ENCODE measurements at regions not wholly inside any gene's neighbourhood (a gene's known extent, or its start where the extent isn't known, plus 50 kb on each side); places are given as distances from the start of the nearest gene placed in this dataset.
A peak's percentile ranks its signal among the peaks of the same experiment; 100 is the strongest.
"Not testable (repeated sequence)": the region's sequence is repeated elsewhere in the genome, so short reads cannot be mapped to it uniquely, and the experiment has no call there.

DNA sequence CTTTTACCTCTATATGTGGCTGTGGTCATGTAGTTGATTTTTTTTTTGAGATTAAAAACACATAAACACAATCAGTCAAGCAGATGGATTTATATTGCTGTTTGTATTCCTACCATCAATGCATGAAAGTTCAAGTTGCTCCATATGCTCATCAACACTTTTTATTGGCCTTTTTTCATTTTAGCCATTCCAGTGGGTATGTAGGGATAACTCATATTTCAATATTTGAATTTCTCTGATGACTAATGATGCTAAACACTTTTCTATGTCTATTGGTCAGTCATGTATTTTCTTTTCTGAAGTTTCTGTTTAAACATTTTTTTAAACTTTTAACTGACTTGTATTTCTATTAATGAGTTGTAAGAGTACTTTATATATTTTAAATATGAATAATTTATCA lies 445.4 kb upstream of the RGMB start:
- no peak for DNase-seq

DNA sequence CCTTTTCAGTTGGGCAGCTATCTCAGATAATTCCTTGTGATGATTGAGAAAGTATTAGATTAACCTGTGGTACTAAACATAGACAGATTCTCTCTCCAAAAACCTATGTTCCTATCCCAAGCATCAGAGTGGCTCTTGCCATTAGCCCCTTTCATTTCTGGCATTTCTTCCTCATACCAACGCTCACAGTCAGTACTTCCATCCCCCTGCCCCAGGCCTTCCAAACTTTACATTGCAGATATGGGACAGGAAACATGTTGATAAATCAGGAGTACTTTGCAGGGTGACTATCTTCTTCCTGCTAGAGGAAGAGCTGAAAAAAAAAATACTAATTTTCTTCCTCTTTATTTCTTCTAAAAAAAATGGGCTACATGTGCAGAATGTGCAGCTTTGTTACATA lies 442.6 kb upstream of the RGMB start:
- no peak for DNase-seq

DNA sequence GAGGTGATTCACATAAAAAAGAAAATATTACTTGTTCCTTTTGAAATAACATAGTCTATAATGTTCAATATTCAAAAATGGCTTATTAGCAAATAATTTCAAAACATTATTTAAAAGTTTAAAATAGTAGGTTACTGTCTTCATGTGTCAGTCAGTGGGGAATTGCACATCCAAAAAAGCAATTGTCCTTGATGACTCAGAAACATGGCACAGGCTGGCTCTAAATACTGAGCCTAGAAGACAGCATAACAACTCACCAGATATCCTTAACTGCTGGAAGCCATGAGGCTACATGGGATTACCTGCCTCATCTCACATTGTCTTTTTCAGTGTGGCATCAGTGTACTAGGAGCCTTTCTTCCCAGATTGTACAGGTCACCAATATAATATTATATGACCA lies 439.5 kb upstream of the RGMB start:
- no peak for DNase-seq

DNA sequence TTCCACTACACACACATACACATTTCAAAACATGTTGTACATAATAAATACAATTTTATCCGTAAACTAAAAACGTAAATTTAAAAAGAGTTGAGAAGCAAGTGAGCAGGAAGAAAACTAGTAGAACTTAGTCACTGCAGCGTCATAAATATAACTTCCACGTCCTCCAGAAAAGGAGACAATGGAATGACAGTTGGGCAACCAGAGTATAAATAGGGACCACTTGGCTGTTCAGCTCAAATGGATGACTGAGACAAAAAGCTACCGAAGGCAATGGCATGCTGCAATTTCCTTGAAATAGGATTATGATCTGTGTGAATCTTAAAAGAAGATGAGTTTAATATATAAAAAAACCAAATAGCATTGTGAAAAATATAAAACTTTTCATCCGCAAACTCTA lies 438.5 kb upstream of the RGMB start:
- no peak for DNase-seq

DNA sequence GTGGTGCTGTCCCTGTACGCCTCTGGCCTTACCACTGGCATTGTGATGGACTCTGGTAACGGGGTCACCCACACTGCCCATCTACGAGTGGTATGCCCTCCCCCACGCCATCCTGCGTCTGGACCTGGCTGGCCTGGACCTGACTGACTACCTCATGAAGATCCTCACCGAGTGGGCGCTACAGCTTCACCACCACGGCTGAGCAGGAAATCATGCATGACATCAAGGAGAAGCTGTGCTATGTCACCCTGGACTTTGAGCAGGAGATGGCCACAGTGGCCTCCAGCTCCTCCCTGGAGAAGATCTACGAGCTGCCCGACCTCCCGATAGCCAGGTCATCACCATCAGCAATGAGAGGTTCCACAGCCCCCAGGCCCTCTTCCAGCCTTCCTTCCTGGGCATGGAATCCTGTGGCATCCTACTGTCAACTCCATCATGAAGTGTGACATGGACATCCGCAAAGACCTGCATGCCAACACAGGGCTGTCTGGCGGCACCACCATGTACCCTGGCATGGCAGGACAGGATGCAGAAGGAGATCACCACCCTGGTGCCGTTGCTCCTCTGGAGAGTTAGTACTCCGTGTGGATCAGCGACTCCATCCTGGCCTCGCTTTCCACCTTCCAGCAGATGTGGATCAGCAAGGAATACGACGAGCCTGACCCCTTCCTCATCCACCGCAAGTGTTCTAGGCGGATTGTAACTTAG lies 434.2 kb upstream of the RGMB start:
- no peak for DNase-seq

DNA sequence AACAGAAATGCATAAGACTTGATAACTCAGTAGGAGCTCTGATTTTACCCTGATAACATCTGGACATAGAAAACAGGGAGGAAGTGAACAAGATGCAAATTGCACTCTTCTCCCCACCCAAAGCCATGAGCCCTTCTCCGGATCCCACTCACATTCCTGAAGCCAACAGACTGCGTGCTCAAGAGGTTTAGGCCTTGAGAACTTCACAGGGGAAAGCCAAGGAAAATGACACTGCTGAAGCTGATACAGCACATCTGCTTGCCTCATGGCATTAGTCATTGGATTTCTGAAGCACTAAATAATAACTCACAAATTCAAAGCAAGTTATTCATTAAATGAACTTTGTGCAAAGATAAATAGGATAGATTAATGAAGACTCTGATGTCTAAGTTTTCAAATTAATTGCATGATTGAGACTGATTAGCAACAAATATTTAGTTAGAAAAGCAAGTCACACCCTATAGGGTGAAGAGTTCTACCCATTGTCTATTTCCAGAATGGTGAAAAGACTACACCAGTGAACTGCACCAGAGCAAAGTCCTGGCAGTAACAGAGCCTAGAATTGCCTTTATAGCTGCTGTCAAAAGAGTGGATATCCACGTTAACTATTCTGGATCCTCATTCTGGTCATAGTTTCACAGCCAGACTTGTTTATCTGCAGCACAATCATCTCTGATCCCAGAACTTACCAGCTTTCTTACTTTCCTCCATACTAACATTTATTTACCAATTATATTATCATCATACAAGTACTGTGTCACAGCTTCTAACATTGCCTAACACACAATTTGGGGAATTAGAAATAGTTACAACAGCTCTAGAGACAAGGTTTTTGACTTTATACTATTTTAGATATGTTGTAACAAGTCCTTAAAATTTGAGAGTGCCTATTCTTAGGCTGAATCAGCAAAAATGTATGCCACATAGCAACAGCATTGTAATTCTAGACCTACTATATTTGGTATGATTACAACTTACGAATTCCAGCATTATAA lies 432.1 kb upstream of the RGMB start:
- no peak for DNase-seq

DNA sequence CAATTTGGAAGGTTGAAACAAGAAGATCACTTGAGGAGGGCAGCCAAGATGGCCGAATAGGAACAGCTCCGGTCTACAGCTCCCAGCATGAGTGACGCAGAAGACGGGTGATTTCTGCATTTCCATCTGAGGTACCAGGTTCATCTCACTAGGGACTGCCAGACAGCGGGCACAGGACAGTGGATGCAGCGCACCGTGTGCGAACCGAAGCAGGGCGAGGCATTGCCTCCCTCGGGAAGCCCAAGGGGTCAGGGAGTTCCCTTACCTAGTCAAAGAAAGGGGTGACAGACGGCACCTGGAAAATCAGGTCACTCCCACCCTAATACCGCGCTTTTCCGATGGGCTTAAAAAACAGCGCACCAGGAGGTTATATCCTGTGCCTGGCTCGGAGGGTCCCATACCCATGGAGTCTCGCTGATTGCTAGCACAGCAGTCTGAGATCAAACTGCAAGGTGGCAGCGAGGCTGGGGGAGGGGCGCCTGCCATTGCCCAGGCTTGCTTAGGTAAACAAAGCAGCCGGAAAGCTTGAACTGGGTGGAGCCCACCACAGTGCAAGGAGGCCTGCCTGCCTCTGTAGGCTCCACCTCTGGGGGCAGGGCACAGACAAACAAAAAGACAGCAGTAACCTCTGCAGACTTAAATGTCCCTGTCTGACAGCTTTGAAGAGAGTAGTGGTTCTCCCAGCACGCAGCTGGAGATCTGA lies 430.4 kb upstream of the RGMB start:
- not testable (repeated sequence) for DNase-seq

DNA sequence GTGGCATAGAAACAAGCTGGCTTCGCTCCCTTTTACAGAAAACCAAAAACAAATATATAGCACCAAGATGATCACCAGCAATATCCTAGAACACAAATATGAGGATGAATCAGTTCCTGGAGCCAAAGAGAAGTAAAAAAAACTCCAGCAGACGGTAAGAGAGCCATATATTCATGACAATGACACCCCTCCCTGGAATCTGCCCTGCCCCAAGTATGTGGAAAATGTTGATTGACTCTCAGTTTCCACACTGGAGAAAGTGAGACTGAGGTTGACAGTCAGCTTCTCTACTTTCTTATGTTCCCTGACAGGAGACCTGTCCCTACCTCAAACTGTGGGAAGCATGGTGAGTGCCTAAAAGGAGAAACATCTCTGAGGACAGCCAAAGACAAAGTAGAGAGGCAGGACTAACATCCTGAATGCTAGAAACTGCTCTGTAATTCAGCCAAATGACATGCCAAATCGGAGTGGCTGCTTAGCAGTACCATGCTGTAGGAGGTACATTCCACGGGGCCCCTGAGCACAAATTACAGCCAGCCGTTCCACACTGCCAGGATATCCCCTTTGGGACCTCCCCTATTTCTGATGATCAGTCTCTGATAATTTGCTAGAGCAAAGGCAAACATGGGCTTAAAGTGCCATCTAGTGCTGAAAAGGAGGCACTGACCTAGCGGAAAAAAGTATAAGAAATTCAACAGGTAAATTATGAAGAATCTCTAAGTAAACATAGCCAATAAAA lies 424.0 kb upstream of the RGMB start:
- DNase-seq: peak; percentile 59

DNA sequence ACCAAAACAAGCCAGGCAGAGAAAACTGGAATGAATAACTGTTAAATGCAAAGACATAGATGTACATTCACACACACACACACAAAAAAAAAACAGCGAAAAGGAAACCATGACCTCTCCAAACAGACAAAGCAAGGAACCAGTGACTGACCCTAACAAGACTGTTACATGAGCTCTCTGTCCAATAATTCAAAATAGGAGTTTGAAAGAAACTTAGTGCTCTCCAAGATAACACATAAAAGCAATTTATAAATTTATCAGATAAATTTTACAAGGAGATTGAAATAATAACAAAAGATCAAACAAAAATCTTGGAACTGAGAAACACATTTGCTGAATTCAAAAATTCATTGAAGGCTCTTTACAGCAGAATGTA lies 423.5 kb upstream of the RGMB start:
- no peak for DNase-seq

DNA sequence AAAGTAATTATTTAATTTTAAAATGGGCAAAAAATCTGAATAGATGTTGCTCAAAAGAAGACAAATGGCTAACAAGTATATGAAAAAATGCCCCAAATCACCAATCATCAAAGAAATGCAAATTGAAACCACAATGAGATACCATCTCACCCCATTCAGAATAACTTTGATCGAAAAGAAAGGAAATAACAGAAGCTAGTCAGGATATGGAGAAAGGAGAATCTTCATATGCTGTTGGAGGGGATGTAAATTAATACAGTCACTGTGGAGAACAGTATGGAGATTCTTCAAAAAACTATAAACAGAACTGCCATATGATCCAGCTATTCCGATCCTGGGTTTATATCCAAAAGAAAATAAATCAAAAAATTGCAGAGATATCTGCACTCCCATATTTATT lies 418.5 kb upstream of the RGMB start:
- DNase-seq: no peak

DNA sequence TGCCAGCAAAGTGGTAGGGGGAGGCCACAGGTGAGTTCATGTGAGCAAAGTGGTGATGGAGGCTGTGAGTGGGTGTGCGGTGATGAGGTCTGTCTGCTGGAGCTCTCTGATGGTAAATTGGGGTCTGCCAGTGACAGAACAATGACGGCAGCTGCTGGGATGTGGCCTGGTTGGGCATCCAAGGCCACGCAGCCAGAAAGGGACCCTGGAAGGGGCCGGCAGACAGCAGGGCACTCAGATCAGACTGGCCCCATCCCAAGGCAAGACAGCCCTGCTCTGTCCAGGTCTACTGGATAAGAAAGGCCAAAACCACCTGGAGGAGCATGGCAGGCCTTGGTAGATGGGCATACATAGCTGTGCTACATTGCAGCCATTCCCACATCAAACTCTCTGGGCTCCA lies 412.9 kb upstream of the RGMB start:
- DNase-seq: no peak

DNA sequence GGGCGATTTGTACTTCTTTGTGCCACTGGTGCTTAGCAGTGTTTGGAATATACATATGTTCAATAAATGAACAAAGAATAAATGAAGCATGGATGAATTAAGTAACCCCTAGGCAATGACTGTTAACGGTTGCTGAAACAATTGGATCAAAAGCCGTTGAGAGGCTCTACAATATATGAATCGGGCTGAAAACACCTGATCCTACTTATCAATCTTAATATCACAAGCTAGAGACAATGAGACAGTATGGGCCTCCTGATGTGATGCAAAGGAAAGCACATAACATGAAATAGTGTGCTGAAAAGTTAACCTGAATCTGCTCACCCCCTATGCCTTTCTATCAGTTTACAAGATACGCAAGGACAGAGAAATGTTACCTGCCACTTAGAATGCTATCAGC lies 410.3 kb upstream of the RGMB start:
- DNase-seq: no peak

DNA sequence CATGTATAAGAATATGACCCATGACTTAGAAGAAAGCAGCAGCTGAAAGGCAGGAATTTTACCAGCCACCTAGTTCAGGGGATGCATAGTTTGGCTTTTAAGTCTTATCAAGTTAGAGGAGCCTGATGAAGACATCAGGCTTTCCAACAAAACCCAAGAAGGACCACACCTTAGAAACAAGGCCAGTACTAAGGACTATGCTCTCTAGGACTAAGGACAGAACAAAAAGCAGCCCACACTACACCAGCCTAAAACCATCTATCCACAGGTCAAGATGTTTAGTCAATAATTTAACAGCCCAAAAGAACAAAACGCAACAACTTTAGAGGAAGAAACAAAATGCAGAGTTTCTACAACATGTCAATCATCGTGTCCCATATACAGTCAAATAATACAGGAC lies 408.9 kb upstream of the RGMB start:
- DNase-seq: no peak

DNA sequence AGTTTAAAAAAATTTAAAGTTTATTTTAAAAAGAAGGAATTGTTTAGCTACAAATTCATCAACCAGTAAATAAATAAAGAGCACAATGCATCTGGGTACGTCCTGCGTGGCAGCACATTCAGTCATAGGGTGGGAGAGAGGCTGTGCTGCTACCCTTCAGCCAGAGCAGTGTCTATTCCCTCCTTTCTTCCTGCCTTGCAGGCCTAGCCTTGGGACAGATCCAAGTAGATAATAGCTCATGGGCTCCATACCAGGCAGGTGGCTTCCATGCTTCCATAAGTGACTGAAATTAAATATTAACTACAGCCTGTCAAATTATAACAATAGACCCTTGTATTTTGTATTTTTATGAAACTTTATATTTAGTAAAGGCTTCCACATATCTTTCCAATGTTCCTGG lies 408.3 kb upstream of the RGMB start:
- DNase-seq: no peak

DNA sequence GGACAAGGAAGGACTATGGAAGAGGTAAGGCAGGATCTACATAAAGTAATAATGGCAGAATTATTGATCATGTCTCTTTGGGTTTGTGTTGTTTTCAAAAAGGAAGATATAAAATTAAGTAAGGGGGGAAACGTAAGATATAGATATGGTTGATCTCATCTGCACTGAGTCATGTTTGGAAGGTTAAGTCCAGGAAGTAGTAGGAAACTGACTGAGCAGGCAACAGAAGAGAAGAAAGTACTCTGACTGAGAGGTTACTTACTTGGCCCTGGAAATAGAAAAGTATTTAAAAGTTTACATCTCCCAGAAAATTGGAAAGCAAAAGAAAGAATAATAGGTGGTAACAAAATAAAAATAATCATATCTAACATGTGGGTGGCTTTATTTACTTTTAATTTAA lies 405.3 kb upstream of the RGMB start:
- no peak for DNase-seq

DNA sequence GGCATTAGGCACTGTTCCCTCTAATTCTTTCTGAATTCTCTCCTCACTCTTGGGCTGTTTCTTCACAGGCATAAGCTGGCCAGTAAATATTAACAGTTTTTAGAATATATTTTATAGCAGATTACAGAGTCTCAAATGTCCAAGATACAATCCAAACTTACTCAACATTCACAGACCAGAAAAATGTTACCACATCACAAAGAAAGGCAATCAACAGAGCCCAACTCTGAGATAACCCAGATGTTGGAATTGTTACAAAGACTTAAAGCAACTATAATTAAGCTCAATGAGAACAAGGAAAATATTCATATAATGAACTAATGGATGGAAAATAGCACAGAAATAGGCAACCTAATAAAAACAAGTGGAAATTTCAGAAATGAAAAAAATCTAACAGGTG lies 401.1 kb upstream of the RGMB start:
- DNase-seq: no peak

DNA sequence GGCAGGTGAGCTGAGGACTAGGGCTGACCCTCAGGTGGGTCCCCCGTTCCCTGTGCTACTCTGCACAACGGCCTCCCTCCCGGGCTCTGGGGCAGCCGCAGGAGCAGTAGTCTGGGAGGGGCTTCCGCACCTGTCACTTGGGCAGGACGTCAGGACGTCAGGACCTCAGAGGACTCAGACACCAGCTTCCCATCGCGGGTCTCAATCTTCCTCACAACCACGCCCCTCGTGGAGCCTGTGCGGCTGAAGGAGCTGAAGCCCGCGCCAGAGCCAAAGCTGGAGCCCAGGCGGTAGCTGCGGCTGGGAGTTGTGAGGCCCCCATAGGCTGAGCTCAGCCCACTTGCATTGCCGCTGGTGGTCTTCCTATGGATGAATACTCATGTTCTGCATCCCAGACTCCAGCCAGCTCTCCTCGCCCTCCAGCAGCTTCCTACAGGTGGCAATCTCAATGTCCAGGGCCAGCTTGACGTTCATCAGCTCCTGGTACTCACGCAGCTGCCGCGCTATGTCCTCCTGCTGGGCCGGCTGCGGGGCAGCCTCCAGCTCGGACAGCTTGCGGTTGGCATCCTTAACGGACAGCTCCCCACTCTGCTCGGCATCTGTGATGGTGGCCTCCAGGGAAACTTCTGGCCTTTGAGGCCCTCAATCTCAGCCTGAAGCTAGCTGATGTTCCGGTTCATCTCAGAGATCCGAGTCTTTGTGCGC lies 381.4 kb upstream of the RGMB start:
- DNase-seq: no peak

DNA sequence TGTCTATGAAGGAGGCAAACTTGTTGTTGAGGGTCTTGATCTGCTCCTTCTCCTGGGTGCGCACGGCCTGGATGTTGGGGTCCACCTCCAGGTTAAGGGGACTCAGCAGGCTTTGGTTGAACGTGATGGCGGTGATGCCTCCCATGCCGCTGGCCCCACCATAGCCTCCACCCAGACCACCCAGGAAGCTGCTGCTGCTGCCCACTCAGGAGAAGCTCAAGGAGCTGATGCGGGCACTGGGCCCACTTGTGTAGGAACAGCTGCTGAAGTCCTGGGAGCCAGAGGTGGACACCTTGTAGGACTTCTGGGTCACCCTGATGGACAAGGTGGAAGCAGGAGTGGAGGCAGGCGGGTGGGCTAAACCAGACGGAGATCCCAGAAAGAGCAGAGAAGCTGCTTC lies 380.3 kb upstream of the RGMB start:
- not testable (repeated sequence) for DNase-seq

DNA sequence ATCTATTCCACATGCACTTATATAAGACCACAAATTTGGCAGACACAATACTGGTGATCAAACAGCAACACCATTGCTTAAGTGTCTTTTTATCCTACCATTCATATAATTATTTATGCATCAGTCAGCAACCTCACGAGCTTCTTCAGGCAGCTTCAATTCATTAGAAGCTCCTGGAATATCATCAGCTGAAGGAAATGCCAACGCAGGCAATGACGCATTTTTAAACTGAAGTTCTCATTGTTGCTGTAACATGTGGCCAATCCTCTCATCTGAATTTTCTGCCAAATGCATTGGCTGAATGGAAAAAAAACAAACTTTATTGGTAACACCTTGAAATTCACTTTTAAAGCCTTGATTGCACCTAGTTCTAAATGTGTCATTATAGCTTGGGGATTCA lies 376.4 kb upstream of the RGMB start:
- no peak for DNase-seq

DNA sequence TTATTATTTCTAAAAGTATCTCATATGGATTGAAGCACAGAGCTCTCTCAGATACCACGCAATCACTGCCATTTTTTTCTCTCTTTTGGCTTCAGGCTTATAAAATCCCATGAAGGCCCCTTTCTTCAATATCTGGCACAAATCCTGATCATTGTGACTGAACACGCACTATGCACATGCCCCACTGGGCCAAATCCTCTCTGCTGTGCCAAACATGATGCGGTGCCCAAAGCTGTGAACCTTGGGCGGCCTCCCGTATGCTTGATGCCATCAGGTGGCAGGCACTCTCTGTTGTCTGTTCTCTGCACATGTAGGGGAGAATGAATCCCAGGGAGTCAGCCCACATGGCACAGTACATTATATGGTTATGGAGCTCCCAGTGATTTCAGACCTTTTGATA lies 375.0 kb upstream of the RGMB start:
- no peak for DNase-seq

DNA sequence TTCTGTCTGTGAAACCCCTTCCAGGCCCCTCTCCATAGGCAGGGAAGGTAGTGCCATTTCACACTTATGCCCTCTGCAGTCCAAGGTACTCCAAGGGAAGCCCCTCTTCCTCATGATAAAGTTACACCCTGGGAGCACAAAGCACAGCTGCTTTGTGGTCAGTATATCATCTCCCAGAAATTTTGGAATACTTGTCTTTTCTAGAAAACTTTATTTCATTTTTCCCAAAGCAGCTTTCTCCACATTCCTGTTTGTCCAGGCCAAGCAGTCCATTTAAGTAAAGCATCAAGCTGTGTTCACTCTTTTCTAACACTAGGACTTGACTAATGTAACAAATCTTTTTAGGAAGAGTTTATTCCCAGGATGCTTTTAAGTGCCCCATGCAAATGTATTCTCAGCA lies 371.8 kb upstream of the RGMB start:
- DNase-seq: no peak

DNA sequence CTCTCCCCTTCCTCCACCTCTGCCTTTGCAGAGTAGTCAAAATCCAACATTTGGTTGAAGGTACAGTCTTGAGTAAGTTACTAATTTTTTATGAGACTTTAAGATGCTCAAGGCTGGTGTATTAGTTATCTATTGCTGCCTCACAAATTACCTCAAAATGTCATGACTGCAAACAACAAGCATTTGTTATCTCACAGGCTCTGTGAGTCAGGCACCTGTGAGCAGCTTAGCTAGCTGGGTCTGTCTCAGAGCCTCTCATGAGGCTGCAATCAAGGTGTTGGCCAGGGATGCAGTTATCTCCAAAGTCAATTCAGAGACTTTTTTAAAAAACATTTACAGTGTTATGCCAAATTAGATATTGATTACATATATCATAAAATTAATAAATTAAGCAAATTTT lies 371.3 kb upstream of the RGMB start:
- no peak for DNase-seq
